ENCODE measurements at regions not wholly inside any gene's neighbourhood (a gene's known extent, or its start where the extent isn't known, plus 50 kb on each side); places are given as distances from the start of the nearest gene placed in this dataset.

GRCh38 chr2:134087371-134087921, 166.4 kb upstream of the MGAT5 start (continued):
- no peak for TF ChIP-seq REST (IDR thresholded peaks at IDR 0.05; ENCODE audit: low read depth, low read length)
- no peak for TF ChIP-seq RCOR1 (IDR thresholded peaks at IDR 0.05; ENCODE audit: low read length)
- no peak for TF ChIP-seq RXRA (IDR thresholded peaks at IDR 0.05; ENCODE audit: borderline replicate concordance, low read depth)
- TF ChIP-seq, protein P1, sequence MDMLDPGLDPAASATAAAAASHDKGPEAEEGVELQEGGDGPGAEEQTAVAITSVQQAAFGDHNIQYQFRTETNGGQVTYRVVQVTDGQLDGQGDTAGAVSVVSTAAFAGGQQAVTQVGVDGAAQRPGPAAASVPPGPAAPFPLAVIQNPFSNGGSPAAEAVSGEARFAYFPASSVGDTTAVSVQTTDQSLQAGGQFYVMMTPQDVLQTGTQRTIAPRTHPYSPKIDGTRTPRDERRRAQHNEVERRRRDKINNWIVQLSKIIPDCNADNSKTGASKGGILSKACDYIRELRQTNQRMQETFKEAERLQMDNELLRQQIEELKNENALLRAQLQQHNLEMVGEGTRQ (IDR thresholded peaks at IDR 0.05; ENCODE audit: borderline replicate concordance, low read depth, low read length): no peak

DNA sequence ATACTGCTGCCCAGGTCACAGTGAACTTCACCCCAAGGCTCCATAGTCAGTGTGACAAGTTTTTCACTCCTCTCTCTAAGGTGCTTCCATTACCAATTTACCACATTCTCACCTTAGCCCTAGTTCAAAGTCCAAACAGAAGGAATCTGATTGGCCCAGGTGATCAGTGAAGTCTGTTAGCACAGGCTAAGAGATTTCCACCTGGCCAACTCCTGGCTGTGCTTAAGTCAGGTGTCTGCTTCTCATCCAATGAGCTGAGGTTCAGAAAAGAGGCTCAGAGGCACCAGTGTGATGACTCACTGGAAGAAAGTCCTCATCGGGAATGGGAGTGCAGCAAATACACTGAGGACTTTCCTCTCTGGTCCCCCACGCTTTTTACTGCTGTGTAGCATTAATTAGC, 164.4 kb upstream of the MGAT5 start:
- H3K27ac ChIP-seq (ENCODE audit: low read depth in 2 of 2, low read length in 1 of 2): no peak overlapping the region
- no peaks in the 10 kb centered on the region for H3K4me1 ChIP-seq (ENCODE audit: control insufficient read depth in 1 of 2, insufficient read depth in 2 of 2, low read depth in 1 of 2, low read length in 1 of 2)
- H3K4me2 ChIP-seq: no peak overlapping the region
- no peaks in the 10 kb centered on the region for H3K9me3 ChIP-seq
- H3K4me3 ChIP-seq (ENCODE audit: low read depth in 2 of 2, low read length in 1 of 2): no peak overlapping the region
- no peak overlapping the region for H2AFZ ChIP-seq (ENCODE audit: low read depth)
- POLR2A ChIA-PET: no interaction called here
- no peaks in the 10 kb centered on the region for H3K9me2 ChIP-seq
- CTCF ChIA-PET: interaction anchor here (0.6 to 1.0 kb wide), 2 partner anchors 9 to 362 kb away, joined by 3 read pairs; no protein-coding TSS in a partner anchor
- no peaks in the 10 kb centered on the region for H3F3A ChIP-seq (replicated peaks; ENCODE audit: insufficient read depth)
- no peaks in the 10 kb centered on the region for H3K36me3 ChIP-seq (replicated peaks in 1 of 2; ENCODE audit: control insufficient read depth in 1 of 2, insufficient read depth in 2 of 2, low read length in 1 of 2)
- no peaks in the 10 kb centered on the region for H4K20me1 ChIP-seq (ENCODE audit: insufficient read depth)
- TF ChIP-seq IRF3 (IDR thresholded peaks at IDR 0.05; ENCODE audit: low read depth, low read length) (no peak), SIN3A (IDR thresholded peaks at IDR 0.05; ENCODE audit: borderline replicate concordance, low read depth, low read length) (no peak), EP300 (IDR thresholded peaks at IDR 0.05; ENCODE audit: borderline replicate concordance in 1 of 2, low read depth in 1 of 2, low read length in 1 of 2) (no peak), EZH2phosphoT487 (IDR thresholded peaks at IDR 0.05; ENCODE audit: borderline replicate concordance, low read depth) (no peak), RXRA (IDR thresholded peaks at IDR 0.05; ENCODE audit: borderline replicate concordance, low read depth) (no peak), FOXJ3 (CRISPR knock-in tag; IDR thresholded peaks at IDR 0.05) (no peak), TEAD4 (IDR thresholded peaks at IDR 0.05; ENCODE audit: borderline replicate concordance, insufficient read depth) (no peak), RFX5 (IDR thresholded peaks at IDR 0.05; ENCODE audit: low read length) (no peak), GABPA (IDR thresholded peaks at IDR 0.05; ENCODE audit: low read depth) (no peak)
- TF ChIP-seq, protein P1 (IDR thresholded peaks at IDR 0.05; ENCODE audit: borderline replicate concordance, low read depth, low read length): no peak
- no peaks in the 10 kb centered on the region for H3K79me2 ChIP-seq (ENCODE audit: insufficient read depth)
- no peaks in the 10 kb centered on the region; the same call in 1 of the 2 replicates for H3K27me3 ChIP-seq (ENCODE audit: insufficient read depth)
- H3K9ac ChIP-seq: no peak overlapping the region
- DNase-seq: no peak
- WGBS (ENCODE audit: low lambda C conversion rate): 30% methylated on average over 2 of the region's 2 CpGs
